AG10803 (cell line): ENCODE measurements at regions not wholly inside any gene's neighbourhood (a gene's known extent, or its start where the extent isn't known, plus 50 kb on each side); places are given as distances from the start of the nearest gene placed in this dataset.
A peak's percentile ranks its signal among the peaks of the same experiment; 100 is the strongest.

Experiments used
- DNase-seq: peaks from one replicate; pipeline ENCODE4 v3.0.0; 2010; ENCODE audit warnings: low read depth
- H3K4me3 ChIP-seq: 2 replicates; pipeline ENCODE4 v1.5.1; 2011; ENCODE audit warnings: mild to moderate bottlenecking, low read length, control low read depth
- CTCF ChIP-seq: conservative IDR thresholded peaks from 2 replicates; pipeline ENCODE4 v1.5.1; 2011; ENCODE audit warnings: mild to moderate bottlenecking, low read length, control low read depth, inconsistent platforms

DNA sequence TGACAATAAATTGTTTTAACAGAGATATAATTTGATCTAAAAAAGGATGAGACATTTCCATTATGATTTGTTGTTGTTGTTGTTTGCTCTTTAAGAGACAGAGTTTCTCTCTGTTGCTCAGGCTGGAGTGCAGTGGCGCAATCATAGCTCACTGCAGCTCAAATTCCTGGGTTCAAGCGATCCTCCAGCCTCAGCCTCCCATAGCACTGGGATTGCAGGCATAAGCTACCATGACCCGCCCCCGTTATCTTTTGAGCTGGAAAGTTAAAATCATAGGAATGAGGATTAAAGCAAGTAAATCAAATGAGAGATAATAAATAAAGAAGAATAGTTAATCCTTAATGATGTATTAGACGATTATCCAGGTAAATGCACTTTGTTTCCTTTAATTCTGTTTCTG is 224.4 kb upstream of the SMIM31 start:
- H3K4me3 ChIP-seq: no peak overlapping the region
- TF ChIP-seq CTCF: no peak
- DNase-seq: no peak

- no peak overlapping the region for H3K4me3 ChIP-seq
- TF ChIP-seq CTCF: no peak
Observed at GRCh38 chr4:164531336-164531735, 222.6 kb upstream of the SMIM31 start.

GRCh38 chr4:164536814-164537213 is 217.1 kb upstream of the SMIM31 start:
- no peak overlapping the region for H3K4me3 ChIP-seq
- TF ChIP-seq CTCF: no peak
- peak; percentile 54 for DNase-seq

More at GRCh38 chr4:164531336-164531735, 222.6 kb upstream of the SMIM31 start:
- no peak for DNase-seq

DNA sequence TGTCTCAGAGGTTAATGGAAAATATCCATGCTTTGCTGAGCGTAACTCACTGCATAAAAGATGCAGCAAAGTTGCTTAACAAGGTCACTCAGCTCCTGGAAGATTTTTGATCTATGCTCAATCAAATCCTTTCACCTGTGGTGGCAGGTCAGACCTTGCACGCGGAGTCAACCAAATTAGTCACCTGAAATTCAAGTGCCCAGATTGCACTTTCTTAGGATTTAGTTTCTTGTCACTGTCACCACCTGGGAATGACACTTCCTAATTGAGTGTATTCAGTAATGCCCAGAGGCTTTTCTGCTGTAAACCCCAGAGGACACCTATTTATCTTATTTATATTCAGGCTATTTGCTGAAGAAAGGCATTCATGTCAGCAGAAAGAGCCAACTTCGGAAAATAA is 215.8 kb upstream of the SMIM31 start:
- no peak overlapping the region for H3K4me3 ChIP-seq
- no peak for TF ChIP-seq CTCF
- DNase-seq: no peak

DNA sequence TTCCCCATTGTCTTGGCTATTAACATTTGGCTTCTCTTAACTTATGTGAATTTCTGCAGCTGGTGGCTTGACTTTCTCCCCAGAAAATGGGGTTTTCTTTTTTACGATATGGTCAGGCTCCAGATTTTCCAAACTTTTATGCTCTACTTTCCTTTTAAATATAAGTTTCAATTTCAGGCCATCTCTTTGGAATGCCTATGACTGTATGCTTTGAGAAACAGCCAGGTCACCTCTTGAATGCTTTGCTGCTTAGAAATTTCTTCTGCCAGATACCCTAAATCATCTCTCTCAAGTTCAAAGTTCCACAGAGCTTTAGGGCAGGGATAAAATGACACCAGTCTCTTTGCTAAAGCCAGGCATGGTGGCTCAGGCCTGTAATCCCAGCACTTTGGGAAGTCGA is 212.9 kb upstream of the SMIM31 start:
- TF ChIP-seq CTCF: no peak

GRCh38 chr4:164542431-164542830 is 211.5 kb upstream of the SMIM31 start:
- no peak for TF ChIP-seq CTCF
- DNase-seq: no peak
- no peak overlapping the region for H3K4me3 ChIP-seq

More for the DNA sequence above, 212.9 kb upstream of the SMIM31 start:
- no peak overlapping the region for H3K4me3 ChIP-seq
- no peak for DNase-seq

DNA sequence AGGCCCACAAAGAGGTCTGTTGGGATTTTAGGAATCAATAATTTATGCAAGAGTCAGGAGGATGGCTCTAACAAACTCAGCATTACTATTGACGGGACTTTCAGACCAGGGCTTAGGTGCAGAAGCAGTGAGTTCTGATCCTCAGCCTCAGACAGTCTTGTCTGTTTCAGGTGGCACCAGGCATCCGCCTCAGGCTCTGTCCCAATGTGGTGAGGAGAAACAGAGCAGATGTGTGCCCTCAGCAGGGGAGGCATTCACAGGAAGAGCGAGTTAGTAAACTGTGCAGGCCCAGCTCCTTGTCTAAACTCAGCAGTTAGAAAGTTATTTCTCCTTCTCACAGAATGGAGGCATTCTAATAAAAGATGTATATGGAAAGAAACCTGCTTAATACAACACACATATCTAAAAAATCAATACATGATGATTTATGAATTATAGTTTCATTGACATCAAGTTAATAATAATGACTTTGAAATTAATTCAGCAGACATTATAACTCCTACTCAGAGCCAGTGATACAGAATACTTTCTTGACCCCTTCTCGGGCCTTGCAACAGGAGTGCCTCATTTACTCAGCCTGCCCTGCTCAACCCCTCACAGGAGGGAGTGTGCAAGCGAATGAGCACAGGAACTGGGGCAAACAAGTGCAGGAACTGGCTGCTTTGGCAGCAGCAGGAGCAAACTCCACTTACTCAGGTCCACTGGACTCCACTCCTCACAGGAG is 202.8 kb upstream of the SMIM31 start:
- no peak overlapping the region for H3K4me3 ChIP-seq
- DNase-seq: no peak
- TF ChIP-seq CTCF: no peak
